MCF 10A (cell line): ENCODE measurements at regions not wholly inside any gene's neighbourhood (a gene's known extent, or its start where the extent isn't known, plus 50 kb on each side); places are given as distances from the start of the nearest gene placed in this dataset.
A peak's percentile ranks its signal among the peaks of the same experiment; 100 is the strongest.

Source experiments
- BruUV-seq: library from RNA; stranded (reverse); fragments of 400-500 nt; replicated peaks from 2 replicates; lab custom pipeline; 2021; lab: Mats Ljungman, UMichigan
- CTCF ChIA-PET: fragments of 300-600 bp; sonication (Branson Sonifier 250); formaldehyde crosslinking; extraction: SDS; loops from one replicate; lab custom pipeline; 2021; ENCODE audit warnings: antibody characterized with exemption, inconsistent platforms; lab: Yijun Ruan, JAX
- POLR2A ChIA-PET: fragments of 300-600, 350-650 bp; sonication (Branson Sonifier 250); formaldehyde crosslinking; extraction: SDS; loops from one replicate; lab custom pipeline; 2020; ENCODE audit warnings: antibody characterized with exemption, inconsistent platforms; lab: Yijun Ruan, JAX
- DNase-seq: peaks from one replicate; pipeline ENCODE4 v3.0.0-alpha.2; 2018; ENCODE audit not compliant: unreplicated experiment
- H3K27ac Mint-ChIP-seq: one replicate; pipeline ENCODE4 v1.8.0; 2022; ENCODE audit warnings: mild to moderate bottlenecking, low read depth, mixed read lengths; ENCODE audit not compliant: unreplicated experiment
- H3K27me3 Mint-ChIP-seq: one replicate; pipeline ENCODE4 v1.8.0; 2022; ENCODE audit warnings: mixed read lengths; ENCODE audit not compliant: insufficient read depth, unreplicated experiment
- H3K36me3 Mint-ChIP-seq: one replicate; pipeline ENCODE4 v1.8.0; 2022; ENCODE audit warnings: mild to moderate bottlenecking, moderate library complexity, mixed read lengths; ENCODE audit not compliant: insufficient read depth, unreplicated experiment
- H3K4me1 Mint-ChIP-seq: one replicate; pipeline ENCODE4 v1.8.0; 2022; ENCODE audit warnings: mixed read lengths; ENCODE audit not compliant: insufficient read depth, unreplicated experiment
- H3K4me3 Mint-ChIP-seq: one replicate; pipeline ENCODE4 v1.8.0; 2022; ENCODE audit warnings: mild to moderate bottlenecking, moderate library complexity, mixed read lengths; ENCODE audit not compliant: unreplicated experiment
- H3K9me3 Mint-ChIP-seq: one replicate; pipeline ENCODE4 v1.8.0; 2022; ENCODE audit warnings: mixed read lengths; ENCODE audit not compliant: unreplicated experiment
- intact Hi-C: fragments of 100-400 bp; cut with micrococcal nuclease; formaldehyde crosslinking; loops from 2 replicates; pipeline ENCODE4 v1.14.1; 2022
- TF ChIP-seq, protein P1 (sequence below): fragments of 200-600 bp; IDR thresholded peaks from one replicate; pipeline ENCODE4 v1.8.0; 2022; ENCODE audit warnings: antibody characterized with exemption, mild to moderate bottlenecking; ENCODE audit not compliant: unreplicated experiment

DNA sequence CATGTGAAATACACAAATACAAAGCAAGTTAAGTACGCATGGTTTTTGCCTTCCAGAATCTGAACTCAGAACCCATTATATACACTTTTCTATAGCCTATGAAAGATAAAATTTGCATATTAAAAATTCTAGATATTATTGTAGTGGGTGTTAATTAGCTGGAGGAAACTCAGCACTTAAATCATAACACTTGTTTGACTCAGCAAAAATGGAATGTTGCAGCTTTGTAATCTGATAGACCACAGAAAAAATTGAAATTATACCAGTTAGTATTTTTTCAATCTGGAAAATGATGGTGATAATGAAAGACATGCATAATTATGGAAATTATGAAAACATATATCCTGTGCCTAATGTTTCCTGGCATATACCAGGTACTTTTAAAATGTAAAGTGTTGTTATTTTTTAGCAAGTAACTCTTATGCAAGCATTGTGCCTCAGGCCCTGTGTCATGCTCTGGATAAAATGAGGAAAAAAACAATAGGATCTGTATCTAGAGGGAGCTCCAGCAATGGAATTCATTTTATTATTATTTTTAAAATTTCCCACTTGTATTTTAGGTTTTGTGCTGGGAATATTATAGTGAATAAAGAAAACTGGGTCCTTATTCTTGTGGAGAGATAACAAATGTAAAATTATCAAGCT is 490.4 kb upstream of the SEMA3A start:
- intact Hi-C loops: no loop called here
- ChIA-PET POLR2A (interaction anchor here (0.9 kb wide), 1 partner anchor 47 kb away, joined by 3 read pairs; no protein-coding TSS in a partner anchor), CTCF (interaction anchor here (0.7 to 0.8 kb wide), 4 partner anchors 12 to 335 kb away, joined by 3 to 5 read pairs (median 3); no protein-coding TSS in a partner anchor)
- Mint-ChIP-seq H3K27me3 (no peaks in the 10 kb centered on the region), H3K4me3 (no peak overlapping the region), H3K27ac (no peak overlapping the region), H3K4me1 (peaks cover 13% of the 10 kb centered on the region), H3K36me3 (no peaks in the 10 kb centered on the region), H3K9me3 (no peaks in the 10 kb centered on the region)
- TF ChIP-seq, protein P1, sequence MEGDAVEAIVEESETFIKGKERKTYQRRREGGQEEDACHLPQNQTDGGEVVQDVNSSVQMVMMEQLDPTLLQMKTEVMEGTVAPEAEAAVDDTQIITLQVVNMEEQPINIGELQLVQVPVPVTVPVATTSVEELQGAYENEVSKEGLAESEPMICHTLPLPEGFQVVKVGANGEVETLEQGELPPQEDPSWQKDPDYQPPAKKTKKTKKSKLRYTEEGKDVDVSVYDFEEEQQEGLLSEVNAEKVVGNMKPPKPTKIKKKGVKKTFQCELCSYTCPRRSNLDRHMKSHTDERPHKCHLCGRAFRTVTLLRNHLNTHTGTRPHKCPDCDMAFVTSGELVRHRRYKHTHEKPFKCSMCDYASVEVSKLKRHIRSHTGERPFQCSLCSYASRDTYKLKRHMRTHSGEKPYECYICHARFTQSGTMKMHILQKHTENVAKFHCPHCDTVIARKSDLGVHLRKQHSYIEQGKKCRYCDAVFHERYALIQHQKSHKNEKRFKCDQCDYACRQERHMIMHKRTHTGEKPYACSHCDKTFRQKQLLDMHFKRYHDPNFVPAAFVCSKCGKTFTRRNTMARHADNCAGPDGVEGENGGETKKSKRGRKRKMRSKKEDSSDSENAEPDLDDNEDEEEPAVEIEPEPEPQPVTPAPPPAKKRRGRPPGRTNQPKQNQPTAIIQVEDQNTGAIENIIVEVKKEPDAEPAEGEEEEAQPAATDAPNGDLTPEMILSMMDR: no peak
- peak; percentile 45 for DNase-seq
- no TSS peak for BruUV-seq

- no peaks in the 10 kb centered on the region for H3K9me3 Mint-ChIP-seq
- no peaks in the 10 kb centered on the region for H3K36me3 Mint-ChIP-seq
- H3K27ac Mint-ChIP-seq: no peak overlapping the region
- peaks cover 14% of the 10 kb centered on the region for H3K4me1 Mint-ChIP-seq
- intact Hi-C loops: no loop called here
- no TSS peak for BruUV-seq
- CTCF ChIA-PET: no interaction called here
- TF ChIP-seq, protein P1: no peak
- POLR2A ChIA-PET: no interaction called here
- H3K4me3 Mint-ChIP-seq: no peak overlapping the region
- H3K27me3 Mint-ChIP-seq: no peaks in the 10 kb centered on the region
- DNase-seq: no peak
Measured at GRCh38 chr7:84682543-84682942, 488.0 kb upstream of the SEMA3A start.

- no peak overlapping the region for H3K4me3 Mint-ChIP-seq
- no peaks in the 10 kb centered on the region for H3K36me3 Mint-ChIP-seq
- H3K27me3 Mint-ChIP-seq: no peaks in the 10 kb centered on the region
- CTCF ChIA-PET: interaction anchor here (0.6 to 1.2 kb wide), 4 partner anchors 125 to 1879 kb away, joined by 3 read pairs; partner anchors contain the start of gene SEMA3A
- POLR2A ChIA-PET: no interaction called here
- DNase-seq: no peak
- H3K27ac Mint-ChIP-seq: no peak overlapping the region
- intact Hi-C loops: no loop called here
- BruUV-seq: no TSS peak
- H3K9me3 Mint-ChIP-seq: no peaks in the 10 kb centered on the region
- H3K4me1 Mint-ChIP-seq: peaks cover 27% of the 10 kb centered on the region
- TF ChIP-seq, protein P1: no peak
Measured at GRCh38 chr7:84678841-84679240, 484.3 kb upstream of the SEMA3A start.

DNA sequence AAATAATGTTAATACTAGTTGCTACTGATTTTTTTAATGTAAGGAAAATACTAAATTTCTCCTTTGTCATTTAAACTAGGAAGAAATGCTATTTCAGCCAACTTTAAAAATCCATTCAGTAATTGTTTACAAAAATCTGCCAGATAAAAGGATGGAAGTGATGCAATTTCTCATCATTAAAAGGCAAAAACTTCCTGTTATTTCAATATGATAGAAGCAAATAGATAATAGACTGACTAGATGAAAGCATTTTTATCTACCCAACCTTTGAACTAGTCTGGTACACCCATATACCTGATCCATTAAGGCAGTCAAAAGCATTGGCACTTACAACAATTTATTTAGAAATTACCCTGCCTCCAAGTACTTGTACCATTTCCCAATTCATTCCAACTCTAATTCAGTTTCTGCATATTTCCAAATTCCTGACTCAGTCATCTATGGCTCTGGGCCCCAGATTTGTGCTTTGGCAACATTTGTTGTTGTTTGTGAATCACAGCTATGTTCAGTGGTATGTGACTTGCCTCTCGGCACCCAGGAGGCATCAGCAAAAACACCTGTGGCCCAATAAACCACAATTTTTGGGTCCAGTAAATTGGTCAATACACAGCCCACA is 482.6 kb upstream of the SEMA3A start:
- CTCF ChIA-PET: interaction anchor here (0.6 to 0.7 kb wide), 2 partner anchors 39 to 748 kb away, joined by 3 read pairs; no protein-coding TSS in a partner anchor
- peaks cover 27% of the 10 kb centered on the region for H3K4me1 Mint-ChIP-seq
- H3K4me3 Mint-ChIP-seq: no peak overlapping the region
- no peaks in the 10 kb centered on the region for H3K27me3 Mint-ChIP-seq
- DNase-seq: peak; percentile 75
- TF ChIP-seq, protein P1: no peak
- BruUV-seq: no TSS peak
- peak overlapping the region; percentile 37 for H3K27ac Mint-ChIP-seq
- no peaks in the 10 kb centered on the region for H3K9me3 Mint-ChIP-seq
- intact Hi-C loops: loop anchor here (1.0 kb wide), 1 partner anchor 24 kb away; no protein-coding TSS in a partner anchor
- POLR2A ChIA-PET: interaction anchor here (0.7 to 1.3 kb wide), 3 partner anchors 18 to 715 kb away, joined by 3 to 5 read pairs (median 3); no protein-coding TSS in a partner anchor
- no peaks in the 10 kb centered on the region for H3K36me3 Mint-ChIP-seq
